ENCODE measurements at regions not wholly inside any gene's neighbourhood (a gene's known extent, or its start where the extent isn't known, plus 50 kb on each side); places are given as distances from the start of the nearest gene placed in this dataset.
"Not testable (repeated sequence)": the region's sequence is repeated elsewhere in the genome, so short reads cannot be mapped to it uniquely, and the experiment has no call there.

DNA sequence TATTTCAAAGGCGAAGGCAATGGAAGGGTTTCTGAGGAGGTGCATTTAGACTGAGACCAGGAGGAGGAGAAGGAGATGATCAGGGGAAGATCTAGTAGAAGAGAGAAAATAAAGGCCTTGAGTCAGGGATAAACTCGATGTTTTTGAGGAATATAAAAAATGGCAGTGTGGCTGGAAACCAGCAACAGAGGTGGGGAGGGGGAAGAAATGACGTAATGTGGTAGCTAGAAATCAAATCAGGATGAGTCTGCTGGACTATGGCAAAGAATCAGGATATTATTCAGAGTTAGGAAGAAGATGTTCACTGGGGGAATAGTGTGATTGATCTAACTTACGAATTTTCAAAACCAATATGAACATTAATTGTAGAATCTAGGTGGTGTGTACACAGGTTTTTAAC is 1673.9 kb upstream of the WWC1 start:
- DNase-seq (ENCODE audit: low read depth in 1 of 2, low spot score in 1 of 2) = no peak

DNA sequence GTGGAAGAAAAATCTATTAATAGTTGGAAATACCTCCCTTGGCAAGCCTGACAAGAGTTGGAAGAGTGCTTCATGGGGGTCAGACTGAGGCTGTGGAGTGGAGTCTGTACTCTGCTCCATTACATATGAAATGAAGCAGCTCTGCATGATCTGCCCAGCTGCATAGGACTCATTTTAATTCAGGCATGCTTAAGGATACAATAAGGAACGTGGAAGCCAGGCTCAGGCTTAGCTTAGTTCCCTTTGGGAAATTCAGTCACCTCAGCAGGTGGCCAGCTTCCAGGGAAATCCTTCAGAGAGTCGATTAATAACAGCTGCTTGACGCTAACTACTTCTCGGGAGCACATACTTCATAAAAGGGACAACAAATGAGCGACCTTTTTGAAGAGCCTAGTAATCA is 1672.9 kb upstream of the WWC1 start:
- DNase-seq (ENCODE audit: low read depth in 1 of 2, low spot score in 1 of 2) = no peak

DNA sequence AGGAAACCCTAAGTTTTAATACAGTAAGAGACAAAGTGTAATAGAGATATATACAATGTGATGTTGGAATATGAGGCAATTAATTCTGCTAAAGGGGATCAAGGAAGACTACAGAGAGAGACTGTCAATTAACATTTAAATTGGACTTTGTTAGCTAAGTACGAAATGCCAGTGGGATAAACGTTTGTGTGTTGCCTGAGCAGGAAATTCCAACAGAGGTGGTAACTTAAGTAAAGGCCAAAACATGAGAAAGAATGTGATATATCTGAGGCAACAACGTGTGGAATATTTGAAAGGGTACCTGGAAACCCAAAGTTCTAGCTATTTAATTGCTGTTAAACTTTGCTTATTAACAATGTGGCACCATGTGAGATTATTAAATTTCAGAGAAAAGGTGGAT is 1666.9 kb upstream of the WWC1 start:
- no peak for DNase-seq (ENCODE audit: low read depth in 1 of 2, low spot score in 1 of 2)

DNA sequence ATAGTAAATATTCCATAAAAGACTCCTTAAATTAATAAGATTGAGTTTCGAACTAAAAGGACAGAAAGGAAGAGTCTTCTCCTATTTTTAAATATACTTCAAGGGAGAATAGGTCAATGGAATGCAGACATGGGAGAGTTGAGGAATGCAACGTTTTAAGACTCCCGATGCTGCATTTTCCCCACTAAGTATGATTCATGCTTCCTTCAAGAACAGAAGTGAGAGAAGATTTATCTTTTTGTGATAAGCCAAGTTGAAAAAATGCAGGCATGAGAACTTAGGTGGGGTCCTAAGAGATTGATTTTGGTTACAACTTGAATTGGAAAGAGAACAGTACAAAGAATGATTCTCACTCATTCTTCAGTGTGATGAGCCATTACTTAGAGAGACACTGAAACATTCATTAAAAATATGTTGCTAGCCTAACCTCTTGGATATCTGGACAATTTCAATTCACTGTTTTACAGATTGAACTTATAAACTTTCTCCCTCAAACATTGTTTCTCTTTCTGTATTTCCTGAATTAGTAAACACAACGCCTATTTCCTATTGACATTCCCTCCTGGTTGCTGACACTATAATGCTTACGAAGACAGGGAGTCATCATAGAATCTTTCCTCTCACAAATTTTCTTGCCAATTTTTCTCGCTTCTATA is 1666.1 kb upstream of the WWC1 start:
- no peak for DNase-seq (ENCODE audit: low read depth in 1 of 2, low spot score in 1 of 2)

DNA sequence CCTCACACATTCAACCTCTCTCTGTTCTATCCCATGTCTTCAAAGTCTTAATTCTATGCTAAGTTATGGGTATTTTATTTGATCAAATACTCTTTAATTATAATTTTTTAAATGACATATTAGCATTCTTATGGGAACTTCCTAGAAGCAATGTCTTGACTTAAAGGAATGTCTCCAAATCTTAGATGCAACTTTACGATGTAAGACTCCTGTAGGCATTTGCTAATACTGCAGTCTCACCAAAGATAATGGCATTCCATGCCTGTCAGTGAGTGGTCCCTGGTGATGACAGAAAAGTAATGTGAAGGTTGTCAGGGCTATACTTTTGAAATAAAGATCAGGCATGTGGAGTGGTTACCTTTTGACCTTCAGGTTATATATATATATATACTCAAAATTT is 1654.2 kb upstream of the WWC1 start:
- DNase-seq (ENCODE audit: low read depth in 1 of 2, low spot score in 1 of 2) = no peak

DNA sequence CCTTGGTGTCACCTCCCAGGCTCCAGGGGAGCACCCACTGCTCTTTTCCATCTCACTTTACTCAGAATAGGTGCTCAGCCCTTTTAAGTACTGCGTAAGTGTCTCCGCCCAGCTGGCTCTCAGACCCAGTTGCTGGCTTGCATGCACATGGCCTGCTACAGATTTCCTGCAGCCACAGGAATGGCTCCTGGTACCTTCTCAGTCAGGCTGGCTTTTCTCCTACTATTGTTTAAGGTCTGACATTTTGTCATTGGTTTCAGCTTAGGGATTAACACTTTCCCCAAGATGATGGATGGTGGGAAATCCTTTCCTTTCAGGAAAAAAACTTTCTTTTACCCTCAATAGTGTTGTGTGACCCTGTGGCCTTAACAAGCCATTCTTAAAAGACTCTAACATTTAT is 1652.3 kb upstream of the WWC1 start:
- no peak for DNase-seq (ENCODE audit: low read depth in 1 of 2, low spot score in 1 of 2)

DNA sequence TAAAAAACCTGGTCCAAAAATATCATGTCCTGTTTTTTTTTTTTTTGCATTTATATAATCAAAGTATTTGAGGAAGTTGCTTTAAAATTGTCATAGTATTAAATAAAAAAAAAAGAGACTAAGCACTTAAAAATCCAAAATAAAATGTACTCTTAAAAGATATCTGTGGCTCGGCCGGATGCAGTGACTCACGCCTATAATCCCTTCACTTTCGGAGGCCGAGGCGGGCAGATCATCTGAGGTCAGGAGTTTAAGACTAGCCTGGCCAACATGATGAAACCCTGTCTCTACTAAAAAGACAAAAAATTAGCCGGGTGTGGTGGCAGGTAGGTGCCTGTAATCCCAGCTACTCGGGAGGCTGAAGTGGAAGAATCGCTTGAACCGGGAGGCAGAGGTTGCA is 1651.3 kb upstream of the WWC1 start:
- not testable (repeated sequence) for DNase-seq (ENCODE audit: low read depth in 1 of 2, low spot score in 1 of 2)

DNA sequence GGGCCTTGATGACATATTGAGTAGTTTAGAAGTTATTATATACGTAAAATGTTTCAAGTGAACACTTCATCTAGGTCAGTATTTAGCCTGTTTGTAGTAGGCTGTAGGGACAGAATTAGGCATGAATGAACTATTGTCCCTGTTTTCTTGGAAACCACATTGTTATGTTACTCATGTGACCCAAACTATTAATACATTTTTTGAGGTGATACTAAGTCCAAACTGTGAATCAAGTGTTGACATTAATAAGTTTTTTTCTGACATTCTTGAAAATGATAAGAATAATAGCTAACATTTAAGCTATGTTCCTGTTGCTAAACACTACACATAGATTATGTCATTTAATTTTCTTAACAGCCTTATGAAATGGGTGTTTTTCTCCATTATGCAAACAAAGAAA is 1642.7 kb upstream of the WWC1 start:
- no peak for DNase-seq (ENCODE audit: low read depth in 1 of 2, low spot score in 1 of 2)

DNA sequence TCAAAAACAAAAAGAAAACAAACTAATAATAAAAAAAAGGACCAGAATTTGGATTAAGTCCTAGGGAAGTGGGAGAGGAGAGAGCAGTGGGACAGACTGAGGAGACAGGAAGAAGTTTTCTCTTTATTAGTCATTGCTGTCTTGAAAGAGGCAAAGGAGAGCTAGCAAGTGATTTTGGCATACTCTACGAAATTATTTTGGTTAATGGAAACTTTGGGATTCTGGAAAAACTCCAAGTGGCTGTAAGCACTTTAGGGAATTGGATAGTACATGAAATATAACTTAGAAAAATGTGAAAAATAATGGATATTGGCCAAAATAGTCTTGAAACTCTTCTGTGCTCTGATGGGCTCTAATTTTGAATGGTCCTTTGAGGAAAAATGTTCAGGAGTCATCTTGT is 1641.8 kb upstream of the WWC1 start:
- no peak for DNase-seq (ENCODE audit: low read depth in 1 of 2, low spot score in 1 of 2)

DNA sequence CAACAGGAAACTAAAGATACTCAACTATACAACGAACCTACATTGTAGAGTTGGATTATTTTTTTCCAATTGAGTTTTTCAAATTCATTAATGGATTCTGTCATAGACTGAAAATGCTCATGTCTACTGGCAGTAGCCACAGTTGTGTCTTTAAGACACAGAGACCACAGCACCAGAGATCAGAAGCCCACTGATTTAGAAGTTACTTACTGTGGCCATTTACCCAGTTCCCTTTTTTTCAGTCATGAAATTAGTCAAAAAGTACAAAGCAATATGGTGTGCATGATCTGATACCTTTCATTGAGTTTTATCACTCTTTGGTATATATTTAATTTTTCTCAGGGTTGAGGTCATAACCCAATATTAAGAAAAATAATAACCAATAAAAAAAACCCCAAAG is 1640.2 kb upstream of the WWC1 start:
- DNase-seq (ENCODE audit: low read depth in 1 of 2, low spot score in 1 of 2) = no peak

DNA sequence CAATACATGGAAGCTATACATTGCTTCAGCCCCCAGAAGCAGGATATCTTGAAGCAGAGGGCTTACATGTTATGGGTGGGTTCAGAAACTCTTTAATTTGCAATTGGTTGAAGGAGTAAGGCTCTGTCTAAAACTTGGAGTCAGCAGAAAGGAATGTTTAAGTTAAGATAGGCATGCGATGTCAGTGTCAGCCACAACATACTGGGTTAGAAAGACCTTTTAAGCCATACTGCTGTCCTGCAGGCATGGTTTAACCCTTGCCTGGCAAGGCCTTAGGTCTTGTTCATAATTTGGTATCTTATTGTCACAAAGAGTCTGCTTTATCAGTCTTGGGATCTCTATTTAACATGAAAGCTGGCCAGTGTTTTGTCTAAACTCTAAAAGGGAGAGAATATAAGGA is 1619.6 kb upstream of the WWC1 start:
- DNase-seq (ENCODE audit: low read depth in 1 of 2, low spot score in 1 of 2) = no peak

DNA sequence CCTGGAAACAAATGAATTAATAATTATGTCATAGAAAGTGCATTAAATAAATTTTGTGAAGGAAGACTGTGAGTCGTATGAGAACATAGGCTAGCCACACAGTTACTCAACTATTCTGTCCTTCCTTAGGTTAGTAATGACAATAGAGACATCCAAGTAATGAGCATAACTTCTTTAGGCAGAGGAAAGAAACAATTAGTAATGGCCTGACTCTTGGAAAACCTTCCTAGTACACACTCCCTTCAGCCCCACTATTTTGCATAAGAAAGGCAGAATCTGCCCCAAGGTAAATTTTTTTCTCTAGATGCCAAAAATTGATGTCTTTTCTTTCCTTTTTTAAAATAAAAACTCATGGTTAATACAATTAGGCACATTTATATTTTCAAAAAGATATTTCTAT is 1619.0 kb upstream of the WWC1 start:
- DNase-seq (ENCODE audit: low read depth in 1 of 2, low spot score in 1 of 2) = no peak

DNA sequence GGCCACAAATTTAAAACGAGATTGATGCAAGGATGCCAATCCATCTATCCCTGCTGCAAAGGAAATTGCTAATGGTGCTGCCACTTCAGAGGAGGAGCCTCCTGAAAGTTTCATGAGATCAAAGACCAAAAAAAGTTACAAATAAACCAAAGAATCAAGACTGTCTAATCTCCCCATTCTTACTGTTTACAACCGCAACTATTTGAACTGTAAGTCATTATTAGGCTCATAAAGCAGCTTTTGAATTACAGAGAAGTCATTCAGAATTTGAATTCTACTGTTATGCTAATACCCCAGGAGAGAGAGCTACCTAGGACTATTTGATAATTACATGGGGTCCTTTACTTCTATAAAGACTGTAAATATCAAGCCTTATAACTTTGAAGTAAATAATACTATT is 1613.6 kb upstream of the WWC1 start:
- no peak for DNase-seq (ENCODE audit: low read depth in 1 of 2, low spot score in 1 of 2)

DNA sequence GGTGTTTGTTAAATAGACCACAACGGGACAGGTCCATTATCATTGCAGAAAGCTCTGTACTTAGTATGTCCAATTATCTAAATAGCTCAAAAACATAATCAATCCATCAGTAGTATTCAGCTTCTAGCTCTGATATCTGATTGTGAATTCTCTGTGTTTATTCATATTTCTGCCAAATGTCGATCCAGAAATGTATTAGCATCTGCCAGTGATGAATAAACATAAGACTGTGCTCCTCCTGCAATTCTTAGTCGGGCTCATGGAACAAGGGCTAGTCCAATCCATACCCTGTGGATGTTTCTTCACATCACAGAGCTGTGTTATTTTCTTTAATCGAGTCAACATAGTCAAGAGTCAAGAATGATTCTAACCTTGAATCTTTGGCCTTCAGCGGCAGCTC is 1612.1 kb upstream of the WWC1 start:
- no peak for DNase-seq (ENCODE audit: low read depth in 1 of 2, low spot score in 1 of 2)

DNA sequence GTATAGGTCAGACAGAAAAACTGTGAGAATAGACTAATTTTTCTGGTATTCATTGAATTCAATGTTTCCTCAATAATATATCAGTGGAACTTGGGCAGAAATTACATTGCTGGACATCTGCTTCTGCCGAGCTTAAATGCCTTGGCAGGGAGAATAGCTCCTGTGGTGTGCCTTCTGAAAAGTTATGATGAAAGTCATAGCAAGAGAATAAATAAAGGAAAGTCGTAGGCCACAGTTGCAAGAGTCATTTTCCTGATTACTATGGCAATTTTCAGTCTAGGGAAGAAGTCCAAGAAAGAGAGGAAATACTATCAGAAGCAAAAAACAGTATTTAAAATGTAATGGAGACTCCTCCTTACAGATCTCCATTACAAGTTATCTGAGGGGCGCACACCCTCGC is 1596.1 kb upstream of the WWC1 start:
- no peak for DNase-seq (ENCODE audit: low read depth in 1 of 2, low spot score in 1 of 2)

DNA sequence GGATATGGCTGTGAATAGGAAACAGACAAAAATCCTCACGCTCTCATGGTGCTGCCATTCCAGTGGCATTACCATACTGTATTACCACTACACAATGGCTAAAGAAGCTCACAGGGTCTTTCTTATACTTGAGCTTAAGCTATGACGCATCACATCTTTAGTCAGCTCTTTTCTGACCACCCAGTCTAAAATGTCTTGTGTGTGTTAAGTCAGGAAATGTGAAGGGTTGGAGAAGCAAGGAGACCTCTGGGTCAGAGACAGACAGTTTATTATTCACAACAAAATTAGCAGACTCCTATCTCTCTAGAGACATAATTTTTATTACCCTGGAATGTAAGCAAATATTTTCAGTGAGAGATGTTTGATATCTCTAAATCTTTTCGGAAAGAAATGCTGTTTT is 1583.2 kb upstream of the WWC1 start:
- DNase-seq (ENCODE audit: low read depth in 1 of 2, low spot score in 1 of 2) = no peak

DNA sequence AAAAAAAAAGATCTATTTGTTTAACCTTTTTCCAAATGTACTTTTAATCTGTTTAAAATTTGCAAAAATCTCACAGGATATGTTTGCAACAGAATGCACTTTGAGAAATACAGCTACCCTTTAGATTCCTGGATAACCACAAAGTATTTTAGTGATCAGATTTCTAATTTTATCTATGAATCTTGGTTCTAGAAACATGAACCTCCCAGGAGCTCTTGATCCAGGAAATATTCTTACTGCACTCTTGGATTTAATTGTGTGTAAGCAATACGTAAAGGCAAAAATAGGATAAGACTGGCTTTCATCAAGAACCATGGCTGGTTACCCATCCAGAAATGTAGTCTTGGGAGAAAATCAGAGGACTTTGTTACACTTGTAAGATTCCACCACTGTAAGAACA is 1581.8 kb upstream of the WWC1 start:
- no peak for DNase-seq (ENCODE audit: low read depth in 1 of 2, low spot score in 1 of 2)

DNA sequence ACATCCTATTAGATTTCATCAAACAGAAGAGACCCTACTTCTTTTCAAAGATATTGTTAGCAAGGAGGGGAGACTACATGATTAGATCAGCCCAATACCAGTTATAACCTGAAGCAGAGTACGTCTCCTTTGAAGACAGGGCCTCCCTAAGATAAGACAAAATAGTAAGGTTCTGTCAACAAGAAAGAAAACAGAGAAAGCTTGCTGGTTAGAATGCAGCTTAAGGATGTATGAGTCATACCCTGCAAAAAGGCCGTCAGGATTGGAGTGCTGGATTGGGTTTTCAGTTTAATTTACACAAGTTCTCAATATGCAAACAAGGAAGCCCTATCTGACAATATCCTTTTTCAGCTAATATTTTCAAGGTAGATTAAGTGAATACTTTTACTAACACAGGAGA is 1581.2 kb upstream of the WWC1 start:
- DNase-seq (ENCODE audit: low read depth in 1 of 2, low spot score in 1 of 2) = no peak

DNA sequence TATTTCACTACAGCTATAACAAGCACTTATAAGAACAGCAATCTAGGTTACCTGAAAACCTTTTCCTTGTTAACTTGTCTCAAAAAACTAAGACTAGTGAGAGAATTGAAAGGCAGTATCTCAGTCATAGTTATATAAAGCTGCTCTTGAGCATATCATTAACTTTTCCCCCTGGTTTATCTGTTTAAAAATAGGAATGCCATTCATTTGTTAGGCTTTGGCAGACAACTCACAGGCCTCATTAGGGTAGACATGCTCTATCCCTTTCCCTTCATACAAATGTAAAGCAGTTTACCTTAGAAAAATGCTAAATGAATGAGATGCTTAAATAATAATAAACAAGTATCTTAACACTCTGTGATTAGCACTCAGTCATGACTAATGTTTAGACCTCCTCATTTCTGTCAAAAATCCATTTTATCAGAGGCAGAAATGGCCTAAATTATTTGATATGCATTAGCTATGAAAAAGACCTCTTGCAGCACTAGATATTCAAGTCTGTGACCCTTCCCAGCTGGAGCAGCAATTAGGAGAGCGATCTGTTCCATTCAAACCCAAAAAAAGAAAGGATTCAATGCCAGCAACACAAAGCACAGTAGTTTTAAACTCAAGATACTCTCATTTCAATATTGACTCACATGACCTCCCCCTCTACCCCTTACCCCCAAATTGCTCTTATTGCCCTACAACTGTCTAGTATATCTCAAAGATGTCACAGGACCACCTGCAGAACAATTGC is 1578.8 kb upstream of the WWC1 start:
- DNase-seq (ENCODE audit: low read depth in 1 of 2, low spot score in 1 of 2) = no peak

DNA sequence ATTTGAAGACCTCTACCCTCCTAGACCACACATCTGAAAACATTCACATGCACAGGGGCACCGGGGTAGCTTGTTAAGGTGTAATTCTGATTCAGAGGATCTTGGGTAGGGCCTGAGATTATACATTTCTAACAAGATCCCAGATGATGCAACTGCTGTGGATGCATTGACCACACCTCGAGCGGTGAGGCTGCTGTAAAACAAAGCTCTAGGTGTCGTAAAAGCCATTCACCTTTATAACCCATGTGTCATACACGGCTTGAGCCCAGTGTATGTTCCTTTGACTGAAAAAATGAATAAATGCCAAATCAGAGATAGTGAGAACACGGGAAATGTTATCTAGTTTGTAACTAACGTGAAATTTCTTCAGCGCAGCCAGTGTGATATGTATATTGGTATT is 1578.2 kb upstream of the WWC1 start:
- DNase-seq (ENCODE audit: low read depth in 1 of 2, low spot score in 1 of 2) = no peak

DNA sequence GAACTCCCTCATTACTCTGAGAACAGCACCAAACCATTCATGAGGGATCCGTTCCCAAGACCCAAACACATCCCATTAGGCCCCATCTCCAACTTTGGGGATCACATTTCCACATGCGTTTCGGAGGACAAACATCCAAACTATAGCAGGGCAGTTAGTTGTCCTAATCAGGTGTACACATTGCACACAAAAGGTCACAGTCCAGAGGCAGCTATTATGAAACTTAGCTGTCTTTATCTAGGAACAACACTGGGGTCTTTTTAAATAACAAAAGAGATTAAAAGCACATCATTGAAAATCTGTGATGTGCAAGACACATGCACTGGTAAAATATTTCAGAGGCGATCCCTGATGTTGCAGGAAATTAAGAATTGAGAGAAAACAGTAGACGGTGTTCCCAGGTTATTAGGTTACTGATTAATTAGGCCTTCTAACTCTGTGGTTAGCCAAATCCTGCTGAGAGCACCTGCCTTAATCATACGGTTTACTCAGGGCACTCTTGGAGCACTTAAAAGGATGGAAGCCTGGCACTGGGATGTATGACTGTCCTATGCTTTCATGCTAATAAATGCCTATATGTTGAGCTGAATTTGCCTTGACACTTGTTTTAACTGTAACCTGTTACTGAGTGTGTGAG is 1574.5 kb upstream of the WWC1 start:
- DNase-seq (ENCODE audit: low read depth in 1 of 2, low spot score in 1 of 2) = no peak

DNA sequence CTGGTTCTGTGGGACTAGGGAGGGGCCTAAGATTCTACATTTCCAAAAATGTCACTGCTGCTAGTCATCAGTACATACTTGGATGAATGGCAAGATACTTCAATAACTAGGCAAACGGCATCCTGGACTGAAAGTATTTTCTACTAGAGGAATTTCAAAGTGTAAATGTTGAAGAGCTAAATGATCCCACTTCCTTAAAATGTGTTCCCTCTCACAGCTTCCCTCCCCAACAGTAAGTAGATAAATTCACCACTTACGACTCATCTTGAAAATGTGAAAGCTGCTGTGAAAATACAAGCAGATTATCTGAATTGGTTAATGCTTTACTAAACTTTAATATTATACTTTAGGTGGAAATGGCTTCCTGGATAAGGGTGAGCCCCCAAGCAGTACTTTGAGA is 1571.5 kb upstream of the WWC1 start:
- no peak for DNase-seq (ENCODE audit: low read depth in 1 of 2, low spot score in 1 of 2)

DNA sequence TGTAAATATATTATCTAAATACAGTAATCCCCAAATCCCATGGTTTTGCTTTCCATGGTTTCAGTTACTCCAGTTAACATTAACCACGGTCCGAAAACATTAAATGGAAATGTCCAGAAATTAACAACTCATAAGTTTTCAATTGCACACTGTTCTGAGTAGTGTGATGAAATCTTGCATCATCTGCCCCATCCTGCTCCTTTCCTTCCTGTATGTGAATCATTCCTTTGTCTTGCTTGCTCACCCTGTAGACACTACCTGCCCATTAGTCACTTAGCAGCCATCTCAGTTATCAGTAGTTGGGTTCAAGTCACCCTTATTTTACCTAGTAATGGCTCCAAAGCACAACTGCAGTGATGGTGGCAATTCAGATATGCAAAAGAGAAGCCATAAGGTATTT is 1568.5 kb upstream of the WWC1 start:
- no peak for DNase-seq (ENCODE audit: low read depth in 1 of 2, low spot score in 1 of 2)
